HepG2 (cell line): ENCODE measurements at regions not wholly inside any gene's neighbourhood (a gene's known extent, or its start where the extent isn't known, plus 50 kb on each side); places are given as distances from the start of the nearest gene placed in this dataset.

Experiments used
- ATAC-seq: fragments of 200-7000 bp; cut with Tn5 transposase; 3 replicates; pipeline ENCODE4 v1.9.1; 2020; ENCODE audit warnings: mild to moderate bottlenecking, moderate library complexity
- BruUV-seq: library from RNA; stranded (reverse); fragments of 400-500 nt; replicated peaks from 2 replicates; lab custom pipeline; 2021; lab: Mats Ljungman, UMichigan
- CTCF ChIA-PET: fragments of 300-600 bp; formaldehyde crosslinking; extraction: SDS; loops from one replicate; lab custom pipeline; 2021; ENCODE audit warnings: low total read pairs, inconsistent platforms, low intra/inter-chr PET ratio; lab: Yijun Ruan, JAX
- POLR2A ChIA-PET: fragments of 350-600 bp; sonication (Branson Sonifier 250); formaldehyde crosslinking; loops from one replicate; lab custom pipeline; 2020; ENCODE audit warnings: antibody characterized with exemption, inconsistent platforms; lab: Yijun Ruan, JAX
- DNase-seq: peaks from one replicate; pipeline ENCODE4 v3.0.0-alpha.2; 2015; ENCODE audit warnings: low spot score
- FAIRE-seq: peaks from 3 replicates; lab custom pipeline; 2011; peaks lifted over from hg19 to GRCh38; lab: Jason Lieb, UNC
- H2AFZ ChIP-seq: one replicate; pipeline ENCODE4 v1.6.1; 2011; ENCODE audit warnings: low read length, inconsistent platforms
- H3K27ac ChIP-seq: fragments of 300-600 bp; 3 replicates; pipeline ENCODE4 v1.8.0; 2011; ENCODE audit warnings: mixed run types, mild to moderate bottlenecking, mixed read lengths, low read length, inconsistent platforms; ENCODE audit not compliant: insufficient read depth; ENCODE audit errors: extremely low read length
- H3K27me3 ChIP-seq, 2 experiments: fragments of 200-600 bp in 1 of 2; 2 replicates in 1 of 2; 3 replicates in 1 of 2; pipeline versions ENCODE4 v1.6.0 to v1.8.0; 2011; ENCODE audit warnings: low read length in 2 of 2, mild to moderate bottlenecking in 2 of 2, moderate library complexity in 2 of 2, inconsistent platforms in 1 of 2; ENCODE audit not compliant: insufficient read depth in 2 of 2, control insufficient read depth in 1 of 2
- H3K36me3 ChIP-seq, 2 experiments: fragments of 200-600 bp in 1 of 2; replicated peaks in 1 of 2; 2 replicates in 1 of 2; 3 replicates in 1 of 2; pipeline versions ENCODE4 v1.5.1 to v1.8.0; 2011; ENCODE audit warnings: low read length in 2 of 2, inconsistent platforms in 1 of 2; ENCODE audit not compliant: insufficient read depth in 2 of 2, control insufficient read depth in 1 of 2
- H3K4me1 ChIP-seq: 2 replicates; pipeline ENCODE4 v1.5.1; 2012; ENCODE audit warnings: low read length, inconsistent platforms; ENCODE audit not compliant: insufficient read depth
- H3K4me2 ChIP-seq: 2 replicates; pipeline ENCODE4 v1.6.0; 2011; ENCODE audit warnings: low read depth, low read length, inconsistent platforms
- H3K4me3 ChIP-seq, 3 experiments: fragments of 200-600 bp in 1 of 3; sonication (generic), shearing (Covaris generic) in 1 of 3; replicated peaks in 1 of 3; 2 replicates each; pipeline ENCODE4 v1.5.1; 2011 to 2016; ENCODE audit warnings: low read length in 3 of 3, inconsistent platforms in 2 of 3, low read depth in 2 of 3, mild to moderate bottlenecking in 2 of 3, control low read depth in 1 of 3, mixed read lengths in 1 of 3; ENCODE audit not compliant: insufficient read depth in 1 of 3
- H3K79me2 ChIP-seq: one replicate; pipeline ENCODE4 v1.6.1; 2011; ENCODE audit warnings: low read length, inconsistent platforms; ENCODE audit not compliant: insufficient read depth
- H3K9ac ChIP-seq: 2 replicates; pipeline ENCODE4 v1.6.0; 2011; ENCODE audit warnings: mild to moderate bottlenecking, low read depth, low read length, inconsistent platforms; ENCODE audit not compliant: insufficient read depth
- H3K9me3 ChIP-seq: 2 replicates; pipeline ENCODE4 v1.5.1; 2012; ENCODE audit warnings: mild to moderate bottlenecking, low read length
- H4K20me1 ChIP-seq: 2 replicates; pipeline ENCODE4 v1.6.0; 2011; ENCODE audit warnings: inconsistent platforms, mild to moderate bottlenecking, low read length, moderate library complexity; ENCODE audit not compliant: insufficient read depth
- ATF4 ChIP-seq, 2 experiments: fragments of 450-650 bp in 1 of 2; sonication (generic) in 1 of 2; formaldehyde crosslinking; IDR thresholded peaks; 2 replicates each; pipeline versions ENCODE4 v1.5.0 to v1.8.0; 2020 to 2022; ENCODE audit warnings: mild to moderate bottlenecking in 1 of 2, missing genetic modification reagents in 1 of 2
- CHCHD3 ChIP-seq: sonication (generic); formaldehyde crosslinking; IDR thresholded peaks from 2 replicates; pipeline ENCODE4 v1.8.0; 2022; ENCODE audit warnings: mild to moderate bottlenecking, missing genetic modification reagents, moderate library complexity
- SP4 ChIP-seq: sonication (generic); formaldehyde crosslinking; IDR thresholded peaks from 2 replicates; pipeline ENCODE4 v1.8.1; 2023; ENCODE audit warnings: mild to moderate bottlenecking, missing genetic modification reagents
- SUZ12 ChIP-seq: fragments of 150-350 bp; IDR thresholded peaks from 2 replicates; pipeline ENCODE4 v1.6.1; 2014; ENCODE audit warnings: low read depth, low read length
- TP53 ChIP-seq: sonication (generic); formaldehyde crosslinking; conservative IDR thresholded peaks from 2 replicates; pipeline ENCODE4 v1.4.0; 2020; ENCODE audit warnings: missing genetic modification reagents
- ZNF136 ChIP-seq: sonication (generic); formaldehyde crosslinking; IDR thresholded peaks from 2 replicates; pipeline ENCODE4 v1.8.1; 2022; ENCODE audit warnings: low read depth, mild to moderate bottlenecking, moderate library complexity, missing genetic modification reagents
- ZNF510 ChIP-seq: sonication (generic); formaldehyde crosslinking; IDR thresholded peaks from 2 replicates; pipeline ENCODE4 v1.4.0; 2020; ENCODE audit warnings: low read depth, mild to moderate bottlenecking, missing genetic modification reagents
- ZNF740 ChIP-seq: sonication (generic); formaldehyde crosslinking; IDR thresholded peaks from 2 replicates; pipeline ENCODE4 v1.4.0; 2020; ENCODE audit warnings: missing genetic modification reagents
- ZNF816 ChIP-seq: sonication (generic); formaldehyde crosslinking; IDR thresholded peaks from 2 replicates; pipeline ENCODE4 v1.8.0; 2022; ENCODE audit warnings: missing genetic modification reagents, mild to moderate bottlenecking, borderline replicate concordance
- WGBS: methylation state at CpG from one replicate; pipeline ENCODE4 v1.1.6; 2017; ENCODE audit warnings: low lambda C conversion rate; 5-methylcytosine and 5-hydroxymethylcytosine counted together
- in situ Hi-C: cut with HindIII; loops from 2 replicates; pipeline ENCODE4 v1.10.0; 2017; ENCODE audit warnings: low pct_unique_long_range_greater_than_20kb; ENCODE audit not compliant: extremely low pct_ligation_motif_present
- intact Hi-C: fragments of 100-400 bp; cut with micrococcal nuclease; formaldehyde crosslinking; loops from one replicate; pipeline ENCODE4 v1.10.0; 2022; ENCODE audit not compliant: unreplicated experiment

- Histone ChIP-seq H3K9me3 (no peaks in the 10 kb centered on the region), H3K4me1 (no peaks in the 10 kb centered on the region), H3K27ac (no peak overlapping the region), H3K9ac (no peak overlapping the region), H3K4me3 (no peak overlapping the region), H3K79me2 (no peaks in the 10 kb centered on the region), H3K27me3 (peaks cover 0 to 16% of the 10 kb centered on the region in 2 experiments; a peak in 2 of 5 replicates), H3K36me3 (no peaks in the 10 kb centered on the region), H3K4me2 (no peak overlapping the region), H4K20me1 (no peaks in the 10 kb centered on the region), H2AFZ (no peak overlapping the region)
- FAIRE-seq (no peak), ATAC-seq (no peak), DNase-seq (no peak)
- ChIA-PET POLR2A (no interaction called here), CTCF (no interaction called here)
- intact Hi-C loops (no loop called here), in situ Hi-C loops (no loop called here)
- WGBS, result 19% methylated on average over 12 of the region's 12 CpGs
- TF ChIP-seq ZNF816 (CRISPR knock-in tag) (no peak), CHCHD3 (CRISPR knock-in tag) (no peak), ATF4 (CRISPR knock-in tag; IDR thresholded peaks at IDR 0.05) (no peak), SUZ12 (no peak), ZNF510 (CRISPR knock-in tag) (no peak), ZNF740 (CRISPR knock-in tag) (no peak), ZNF136 (no peak), TP53 (CRISPR knock-in tag) (no peak), SP4 (CRISPR knock-in tag) (no peak)
- BruUV-seq, result no TSS peak
Measured at GRCh38 chr2:12081481-12082210, 335.2 kb downstream of the LPIN1 start.
